Psoas muscle (tissue), 7 donors: ENCODE measurements at regions not wholly inside any gene's neighbourhood (a gene's known extent, or its start where the extent isn't known, plus 50 kb on each side); places are given as distances from the start of the nearest gene placed in this dataset.

Experiments used
- ATAC-seq, 4 donors: fragments of 200-7000 bp; cut with Tn5 transposase; one replicate each; pipeline ENCODE4 v1.9.1; 2020; ENCODE audit warnings: moderate library complexity in 3 of 4, mild to moderate bottlenecking in 2 of 4
- DNase-seq, 2 donors: peaks; one replicate each; pipeline ENCODE4 v3.0.0-alpha.2; 2020
- H3K27ac ChIP-seq: fragments of 200-600 bp; one replicate; pipeline ENCODE4 v1.8.0; 2022
- H3K27me3 ChIP-seq, 3 donors: fragments of 200-600 bp in 1 of 3; one replicate each; pipeline versions ENCODE4 v1.6.1 to v1.8.0; 2013 to 2022; ENCODE audit warnings: low read length in 2 of 3, mild to moderate bottlenecking in 2 of 3, moderate library complexity in 1 of 3; ENCODE audit not compliant: insufficient read depth in 3 of 3
- H3K36me3 ChIP-seq, 2 donors: fragments of 200-600 bp in 1 of 2; one replicate each; pipeline versions ENCODE4 v1.6.1 to v1.8.0; 2013 to 2022; ENCODE audit warnings: low read depth in 1 of 2, mild to moderate bottlenecking in 1 of 2, moderate library complexity in 1 of 2; ENCODE audit not compliant: insufficient read depth in 1 of 2
- H3K4me1 ChIP-seq: fragments of 200-600 bp; one replicate; pipeline ENCODE4 v1.8.0; 2022
- H3K4me3 ChIP-seq: fragments of 200-600 bp; one replicate; pipeline ENCODE4 v1.8.0; 2022; ENCODE audit warnings: mild to moderate bottlenecking
- H3K9me3 ChIP-seq: fragments of 200-600 bp; one replicate; pipeline ENCODE4 v1.8.0; 2022
- CTCF ChIP-seq: fragments of 200-600 bp; IDR thresholded peaks from one replicate; pipeline ENCODE4 v1.8.0; 2022; ENCODE audit warnings: antibody characterized with exemption
- WGBS, 3 donors: extraction: QIAGEN DNeasy Blood & Tissue Kit; methylation state at CpG; one replicate each; pipeline versions ENCODE4 v1.1.6 to v1.1.7; 2013; 5-methylcytosine and 5-hydroxymethylcytosine counted together
- intact Hi-C, 2 donors: fragments of 100-400 bp; cut with DNase I; formaldehyde crosslinking; loops; one replicate each; pipeline versions ENCODE4 v1.11.0 to v1.14.2; 2022
- donor health status: healthy with polysubstance abuse.
- donor health status: DM: no; HTN: no; CAD: no; lungs with moderate emphysema.
- donor health status: Bipolar disorder and iron deficiency.
- donor health status: healthy.
- donor health status: DM: yes; HTN: yes; CAD: no.
- donor health status: DM: no; HTN: no; CAD: no.
- donor health status: DM: yes; HTN: yes; CAD: no.

DNA sequence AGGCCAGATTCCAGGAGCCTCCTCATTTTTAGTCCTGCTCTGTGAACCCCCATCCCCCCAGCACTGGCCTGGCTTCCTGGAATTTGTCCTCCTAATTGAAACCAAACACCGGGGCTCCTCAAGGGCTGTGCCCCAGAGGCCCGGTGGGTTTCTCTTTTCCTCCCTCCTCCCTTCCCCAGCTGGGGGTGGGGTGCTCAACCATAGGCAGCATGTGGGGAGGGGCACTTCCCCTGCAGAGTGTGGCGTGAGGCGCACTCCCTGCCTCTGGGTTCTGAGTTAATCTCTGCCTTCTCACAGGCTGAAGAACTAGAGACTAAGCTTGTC lies 67.5 kb upstream of the ACOT11 start:
- Histone ChIP-seq H3K9me3 (no peaks in the 10 kb centered on the region), H3K27me3 (peaks cover 0 to 2% (median 0%) of the 10 kb centered on the region in 3 donors), H3K36me3 (no peaks in the 10 kb centered on the region), H3K27ac (no peak overlapping the region), H3K4me3 (no peak overlapping the region), H3K4me1 (peaks cover 21% of the 10 kb centered on the region)
- whole genome bisulfite sequencing, 3 donors: 20 to 31% (median 25%) methylated on average over 4 of the region's 4 CpGs
- intact Hi-C loops: loop anchor here in 1 of 2 donors (5.0 kb wide), 1 partner anchor 278 kb away; the partner anchor contains the start of genes CYB5RL and MRPL37
- TF ChIP-seq CTCF: no peak
- DNase-seq (no peak), ATAC-seq (no peak)

DNA sequence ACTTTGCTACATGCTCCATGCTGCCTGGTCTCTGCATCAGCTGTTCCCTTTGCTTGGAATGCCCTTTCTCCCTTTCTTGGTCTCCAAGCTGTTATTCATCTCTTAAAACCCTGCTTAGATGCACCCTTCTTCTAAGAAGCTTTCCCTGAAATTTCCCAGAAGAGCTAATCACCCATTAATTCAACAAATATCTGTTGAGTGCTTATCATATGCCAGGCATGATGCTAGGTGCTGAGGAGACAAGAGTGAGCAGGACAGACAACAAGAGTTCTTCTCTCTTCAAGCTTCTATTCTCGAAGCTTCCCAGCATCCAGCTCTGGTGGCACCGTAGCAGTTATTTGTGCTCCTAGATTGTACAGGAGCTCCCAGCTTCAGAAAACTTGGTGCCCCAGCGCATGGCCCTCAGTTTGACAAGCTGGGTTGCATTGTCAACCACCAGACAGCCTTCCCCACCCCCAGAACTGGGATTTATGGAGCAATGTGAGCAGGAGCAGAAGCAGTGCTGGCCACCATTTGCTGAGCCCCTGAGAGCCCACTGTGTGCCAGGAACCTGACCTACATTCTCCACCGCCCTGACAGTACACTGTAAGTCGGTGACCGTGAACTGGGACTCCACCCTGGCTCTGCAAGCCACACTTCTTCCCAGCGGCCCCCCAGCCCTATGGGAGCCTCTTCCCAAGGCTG lies 68.0 kb upstream of the ACOT11 start:
- no peak overlapping the region for H3K4me3 ChIP-seq
- no peak for TF ChIP-seq CTCF
- H3K27ac ChIP-seq: no peak overlapping the region
- peaks cover 0 to 2% (median 0%) of the 10 kb centered on the region in 3 donors for H3K27me3 ChIP-seq
- H3K36me3 ChIP-seq: no peaks in the 10 kb centered on the region
- DNase-seq (no peak), ATAC-seq (no peak)
- H3K9me3 ChIP-seq: no peaks in the 10 kb centered on the region
- peaks cover 22% of the 10 kb centered on the region for H3K4me1 ChIP-seq
- 51 to 69% (median 58%) methylated on average over 7 of the region's 7 CpGs for WGBS, 3 donors
- intact Hi-C loops: loop anchor here in 1 of 2 donors (5.0 kb wide), 1 partner anchor 278 kb away; the partner anchor contains the start of genes CYB5RL and MRPL37

GRCh38 chr1:54479251-54479650 lies 68.8 kb upstream of the ACOT11 start:
- no peak for ATAC-seq
- peaks cover 18% of the 10 kb centered on the region for H3K4me1 ChIP-seq
- no peak overlapping the region for H3K4me3 ChIP-seq
- no peaks in the 10 kb centered on the region for H3K9me3 ChIP-seq
- TF ChIP-seq CTCF: no peak
- DNase-seq: no peak
- H3K27me3 ChIP-seq: peaks cover 0 to 2% (median 0%) of the 10 kb centered on the region in 3 donors
- intact Hi-C loops: no loop called here
- WGBS, 3 donors: 83 to 87% (median 87%) methylated on average over 5 of the region's 5 CpGs
- no peaks in the 10 kb centered on the region for H3K36me3 ChIP-seq
- no peak overlapping the region for H3K27ac ChIP-seq

GRCh38 chr1:54477153-54477561 lies 70.9 kb upstream of the ACOT11 start:
- peaks cover 0 to 2% (median 0%) of the 10 kb centered on the region in 3 donors for H3K27me3 ChIP-seq
- no peaks in the 10 kb centered on the region for H3K9me3 ChIP-seq
- H3K4me1 ChIP-seq: peaks cover 10% of the 10 kb centered on the region
- TF ChIP-seq CTCF: no peak
- ATAC-seq (no peak), DNase-seq (no peak)
- no peak overlapping the region for H3K4me3 ChIP-seq
- intact Hi-C loops: no loop called here
- H3K36me3 ChIP-seq: no peaks in the 10 kb centered on the region
- H3K27ac ChIP-seq: no peak overlapping the region
- 68 to 71% (median 69%) methylated on average over 6 of the region's 6 CpGs for WGBS, 3 donors
